NCI-H146 (cell line): ENCODE measurements at regions not wholly inside any gene's neighbourhood (a gene's known extent, or its start where the extent isn't known, plus 50 kb on each side); places are given as distances from the start of the nearest gene placed in this dataset.

Source experiments
- DNase-seq: peaks from one replicate; lab custom pipeline; 2025; lab: John Stamatoyannopoulos, UW

- no peak for DNase-seq
Observed at GRCh38 chr4:175871774-175872405, 59.8 kb upstream of the GPM6A start.

- DNase-seq: no peak
Observed at GRCh38 chr4:175873707-175874106, 61.6 kb upstream of the GPM6A start.

- no peak for DNase-seq
Observed at GRCh38 chr4:175874306-175874705, 62.2 kb upstream of the GPM6A start.

DNA sequence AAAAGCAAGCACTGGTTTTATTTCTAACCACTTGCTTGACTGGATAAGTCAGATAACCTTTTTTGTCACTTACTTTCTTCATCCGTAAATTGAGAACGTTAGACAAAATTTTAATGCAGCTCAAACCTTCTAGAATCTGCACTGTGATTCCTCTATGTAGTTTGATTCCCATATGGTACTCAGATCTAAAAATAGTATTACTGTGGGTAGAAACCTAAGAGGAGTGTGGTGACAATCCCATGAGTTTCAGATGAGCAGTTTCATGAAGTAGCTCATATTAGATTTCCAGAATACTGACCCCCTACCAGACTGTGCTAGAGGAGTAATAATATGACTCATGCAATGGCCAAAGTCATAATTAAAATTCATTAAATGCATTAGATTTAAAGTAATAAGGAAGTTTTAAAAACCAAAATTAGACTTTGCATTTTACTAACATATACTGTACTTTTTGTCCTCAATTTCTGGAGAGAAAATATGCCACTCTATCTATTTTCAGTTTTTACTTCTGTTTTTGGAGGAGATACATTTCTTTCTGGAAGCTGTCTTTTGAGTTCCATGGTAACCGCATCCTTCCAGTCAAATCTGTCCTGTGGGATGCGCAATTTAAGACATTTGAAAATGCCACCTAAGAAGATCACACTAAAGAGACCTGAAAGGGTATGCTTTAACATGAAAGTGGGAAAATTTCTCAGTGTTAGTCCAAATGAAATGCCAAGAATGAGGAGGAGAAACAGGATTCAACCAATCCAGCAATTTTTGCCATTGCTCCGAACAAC is 64.1 kb upstream of the GPM6A start:
- no peak for DNase-seq

GRCh38 chr4:175882891-175883290 is 70.8 kb upstream of the GPM6A start:
- no peak for DNase-seq

DNA sequence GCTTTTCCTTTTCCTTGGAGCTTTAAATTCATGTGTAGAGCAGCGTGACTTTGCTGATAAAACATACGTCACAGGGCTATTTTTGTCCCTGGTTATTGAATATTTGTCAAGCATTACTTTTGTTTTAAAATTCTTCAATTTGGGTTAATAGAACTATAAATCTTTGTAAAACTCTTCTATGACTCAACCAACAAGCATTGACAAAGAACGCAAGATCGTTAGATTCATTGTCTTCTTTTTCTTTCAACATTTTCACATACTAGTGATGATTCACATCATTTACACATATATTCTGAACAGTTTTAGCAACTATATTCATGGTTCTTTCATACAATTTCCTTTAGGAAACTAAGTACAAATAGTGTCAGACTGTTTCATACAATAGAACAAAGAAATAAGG is 72.0 kb upstream of the GPM6A start:
- DNase-seq: no peak

DNA sequence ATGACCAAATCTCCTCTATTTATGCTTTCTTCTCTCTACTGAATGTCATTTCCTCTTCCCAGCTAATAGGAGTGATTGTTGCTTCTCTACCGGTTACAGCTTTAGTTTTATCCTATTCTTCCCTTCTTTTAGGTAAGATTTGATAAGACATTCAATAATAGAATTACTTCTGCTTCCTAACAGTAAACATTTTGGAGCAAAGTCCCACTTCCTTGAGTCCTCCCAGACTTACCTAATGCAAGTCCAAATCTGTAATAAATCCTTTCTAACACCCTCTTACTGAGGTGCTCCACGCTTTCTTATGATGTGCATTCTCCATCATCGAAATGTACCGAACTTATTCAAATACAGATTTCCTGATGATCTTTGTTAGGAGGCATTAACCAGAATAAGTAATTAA is 79.2 kb upstream of the GPM6A start:
- no peak for DNase-seq

DNA sequence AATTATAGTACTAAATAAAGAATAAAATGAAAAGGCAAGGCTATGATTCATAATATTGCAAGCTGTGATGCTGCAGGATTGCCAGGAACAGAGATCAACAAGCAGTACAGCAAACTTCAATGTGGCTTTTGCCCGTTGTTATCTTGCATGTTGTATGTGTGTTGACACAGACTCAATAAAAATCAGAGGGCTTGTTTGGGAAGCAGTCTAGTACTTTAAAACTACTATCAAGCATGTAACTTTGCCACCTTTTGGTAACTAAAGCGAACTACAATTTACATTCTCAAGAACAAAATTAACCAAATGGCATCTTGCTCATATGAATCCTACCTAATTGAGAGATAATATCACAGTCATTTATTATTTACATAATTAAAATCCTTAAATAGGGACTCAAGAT is 79.8 kb upstream of the GPM6A start:
- DNase-seq: no peak

GRCh38 chr4:175905925-175906324 is 93.9 kb upstream of the GPM6A start:
- no peak for DNase-seq

- DNase-seq: no peak
Observed at GRCh38 chr4:175906384-175906783, 94.3 kb upstream of the GPM6A start.

DNA sequence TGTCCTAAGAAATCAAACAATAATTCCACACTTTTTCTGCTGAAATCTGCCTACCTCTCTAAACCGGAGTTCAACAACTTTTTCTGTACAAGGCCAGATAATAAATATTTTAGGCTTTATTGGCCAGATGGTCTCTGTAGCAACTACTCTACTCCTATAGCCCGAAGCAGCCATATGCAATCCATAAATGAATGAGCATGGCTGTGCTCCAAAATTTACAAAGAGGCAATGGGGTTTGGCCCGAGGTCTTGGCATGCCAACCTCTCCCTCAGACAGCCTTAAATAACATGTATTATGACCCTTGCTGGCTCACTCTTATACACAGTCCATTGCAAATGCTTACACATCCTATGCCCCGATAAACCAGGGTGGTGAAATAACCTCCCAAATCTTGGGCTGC is 98.6 kb upstream of the GPM6A start:
- no peak for DNase-seq

DNA sequence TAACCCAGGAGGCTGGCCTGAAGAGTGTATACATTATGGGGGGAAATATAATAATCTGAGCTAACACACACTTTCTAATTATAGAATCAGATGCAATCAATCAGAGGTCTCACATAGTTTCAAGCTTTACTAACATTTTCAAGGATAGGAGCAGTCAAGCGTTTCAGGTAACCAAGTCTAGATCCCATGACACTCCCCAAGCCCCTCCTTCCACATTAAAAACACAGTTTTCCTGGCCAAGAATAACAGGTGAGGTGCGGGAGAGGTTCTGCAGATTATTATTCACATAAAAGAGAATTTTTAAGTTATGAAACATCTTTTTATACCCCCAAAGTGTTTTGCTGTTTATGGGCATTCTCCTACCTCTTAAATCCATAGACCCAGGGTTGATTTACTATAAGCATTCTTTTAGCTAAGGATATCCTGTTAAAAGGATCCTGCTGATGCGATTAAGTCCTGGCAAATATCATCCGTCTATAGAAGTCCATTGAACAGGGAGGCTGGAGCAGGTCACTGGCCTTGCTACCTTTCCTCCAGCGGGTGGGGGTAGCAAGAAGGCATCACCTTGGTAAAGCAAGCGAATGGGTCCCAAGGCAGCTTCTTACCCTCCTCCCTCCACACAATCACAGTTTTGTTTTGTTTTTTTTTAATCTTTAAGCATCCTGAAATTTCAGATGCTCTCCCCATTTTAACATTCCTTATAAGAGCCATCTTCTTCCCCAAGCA is 104.7 kb upstream of the GPM6A start:
- no peak for DNase-seq

- DNase-seq: no peak
Observed at GRCh38 chr4:175927121-175927520, 115.1 kb upstream of the GPM6A start.

GRCh38 chr4:175929441-175929840 is 117.4 kb upstream of the GPM6A start:
- DNase-seq: no peak

DNA sequence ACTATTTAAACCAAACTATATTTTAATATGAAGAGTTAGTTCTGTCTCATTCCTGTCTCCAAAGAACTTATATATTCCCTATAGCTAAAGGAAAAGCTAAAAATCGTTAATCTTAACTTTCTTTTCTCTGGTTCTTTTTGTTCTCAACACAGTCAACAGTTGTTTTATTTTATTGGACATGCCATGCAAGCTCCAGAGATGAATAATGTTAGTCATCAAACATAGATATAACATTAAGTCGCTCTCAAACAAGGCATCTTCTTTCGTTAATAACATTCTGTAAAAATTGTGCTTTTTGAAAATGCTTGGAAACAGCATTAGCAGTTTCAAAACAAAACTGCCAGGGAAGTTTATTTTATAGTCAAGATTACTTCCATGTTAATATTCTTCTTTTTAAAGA is 117.9 kb upstream of the GPM6A start:
- no peak for DNase-seq

- DNase-seq: no peak
Observed at GRCh38 chr4:175930471-175930870, 118.4 kb upstream of the GPM6A start.

GRCh38 chr4:175932116-175932515 is 120.1 kb upstream of the GPM6A start:
- no peak for DNase-seq

GRCh38 chr4:175934506-175934905 is 122.4 kb upstream of the GPM6A start:
- DNase-seq: no peak

DNA sequence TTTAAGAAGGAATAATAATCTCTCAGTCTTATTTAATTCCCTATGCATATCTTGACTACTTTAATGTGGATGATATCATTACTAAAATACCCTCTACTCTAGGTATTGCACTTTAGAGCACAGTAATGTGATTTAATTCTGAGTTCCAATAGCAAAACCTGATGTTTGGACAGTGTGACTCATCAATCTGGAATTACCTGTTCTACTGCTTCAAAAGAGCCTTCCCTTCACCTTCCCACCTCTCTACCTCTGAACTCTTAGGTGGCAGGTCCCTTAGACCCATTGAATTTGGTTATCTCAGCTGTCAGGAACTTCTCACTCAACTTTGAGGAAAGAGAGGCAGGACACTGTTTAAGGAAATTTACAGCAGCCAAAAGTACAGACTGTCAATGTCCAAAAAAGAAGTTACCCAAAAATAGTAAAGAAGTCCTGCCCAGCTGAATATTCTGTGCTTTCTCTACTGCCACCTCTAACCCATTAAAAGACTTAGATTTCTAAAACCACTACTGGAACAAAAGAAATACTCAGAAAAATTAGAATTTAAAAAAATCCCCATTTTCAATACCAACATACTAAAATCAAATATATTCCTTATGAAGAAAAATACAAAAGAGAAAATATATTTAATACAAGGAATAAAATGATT is 123.1 kb upstream of the GPM6A start:
- no peak for DNase-seq

- no peak for DNase-seq
Observed at GRCh38 chr4:175944126-175944910, 121.3 kb upstream of the WDR17 start.

DNA sequence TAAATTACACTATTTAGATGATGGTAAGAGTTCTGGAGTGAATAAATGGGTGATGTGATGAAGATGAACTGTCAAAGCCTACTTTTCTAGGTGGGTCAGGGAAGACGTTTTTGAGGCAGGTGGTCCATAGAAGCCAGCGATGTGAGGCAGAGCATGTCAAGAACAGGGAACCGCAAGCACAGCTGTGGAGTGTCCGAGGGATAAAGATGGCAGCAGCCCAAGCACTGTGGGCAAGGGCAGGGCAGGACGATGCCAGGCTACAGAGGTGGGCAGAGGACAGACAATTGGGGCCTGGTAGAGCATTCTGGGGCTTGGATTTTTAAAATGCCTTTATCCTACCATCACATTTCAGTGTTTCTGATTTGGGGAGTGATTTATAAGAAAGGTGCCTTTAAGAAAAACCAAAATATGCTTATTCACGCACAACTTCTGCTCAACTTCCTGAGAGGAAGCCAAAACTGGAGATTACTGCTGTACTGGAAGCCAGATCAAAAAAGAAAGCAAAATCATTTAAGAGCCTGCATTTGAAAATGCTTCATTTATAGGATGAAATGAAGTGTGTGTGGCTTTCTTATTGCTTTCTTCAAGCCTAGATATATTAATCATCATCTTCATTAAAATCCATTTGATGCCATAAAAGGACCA is 119.0 kb upstream of the WDR17 start:
- no peak for DNase-seq
